WTC11 (cell line): ENCODE measurements at regions not wholly inside any gene's neighbourhood (a gene's known extent, or its start where the extent isn't known, plus 50 kb on each side); places are given as distances from the start of the nearest gene placed in this dataset.

ENCODE experiments used
- ATAC-seq: fragments of 200-7000 bp; cut with Tn5 transposase; 2 replicates; pipeline ENCODE4 v1.10.0; 2021; ENCODE audit warnings: mild to moderate bottlenecking, moderate library complexity
- CTCF ChIA-PET: fragments of 300-600 bp; sonication (Branson Sonifier 250); formaldehyde crosslinking; loops from one replicate; lab custom pipeline; 2021; ENCODE audit warnings: antibody characterized with exemption; lab: Charles Lee
- POLR2A ChIA-PET: fragments of 350-600 bp; sonication (Branson Sonifier 250); formaldehyde crosslinking; loops from one replicate; lab custom pipeline; 2021; ENCODE audit warnings: antibody characterized with exemption; lab: Charles Lee
- DNase-seq: peaks from one replicate; pipeline ENCODE4 v3.0.0; 2021; ENCODE audit warnings: low spot score
- H3K27ac Mint-ChIP-seq: 2 replicates; pipeline ENCODE4 v1.8.0; 2021; ENCODE audit warnings: mixed read lengths
- H3K27me3 Mint-ChIP-seq: 2 replicates; pipeline ENCODE4 v1.8.0; 2021; ENCODE audit warnings: low read depth, mild to moderate bottlenecking, moderate library complexity, mixed read lengths
- H3K36me3 Mint-ChIP-seq: 2 replicates; pipeline ENCODE4 v1.8.0; 2021; ENCODE audit warnings: mixed read lengths
- H3K4me1 Mint-ChIP-seq: 2 replicates; pipeline ENCODE4 v1.8.0; 2022; ENCODE audit warnings: mixed read lengths
- H3K4me3 Mint-ChIP-seq: 2 replicates; pipeline ENCODE4 v1.8.0; 2021; ENCODE audit warnings: mild to moderate bottlenecking, moderate library complexity, mixed read lengths
- H3K9me3 Mint-ChIP-seq: 2 replicates; pipeline ENCODE4 v1.8.0; 2021; ENCODE audit warnings: mixed read lengths
- AR ChIP-seq: fragments of 250-450 bp; sonication (Bioruptor Pico); IDR thresholded peaks from 2 replicates; pipeline ENCODE4 v1.9.0; 2021; ENCODE audit warnings: mild to moderate bottlenecking
- ATF1 ChIP-seq: sonication (generic); formaldehyde crosslinking; IDR thresholded peaks from 2 replicates; pipeline ENCODE4 v1.8.1; 2023; ENCODE audit warnings: mild to moderate bottlenecking, moderate library complexity, missing genetic modification reagents
- ERG ChIP-seq: fragments of 250-450 bp; sonication (Bioruptor Pico); IDR thresholded peaks from 2 replicates; pipeline ENCODE4 v1.8.0; 2021; ENCODE audit warnings: mild to moderate bottlenecking
- FOXJ3 ChIP-seq: sonication (generic); formaldehyde crosslinking; IDR thresholded peaks from 2 replicates; pipeline ENCODE4 v1.9.0; 2021; ENCODE audit warnings: missing genetic modification reagents, mild to moderate bottlenecking, borderline replicate concordance
- FOXK1 ChIP-seq: sonication (generic); formaldehyde crosslinking; IDR thresholded peaks from 2 replicates; pipeline ENCODE4 v1.8.0; 2022; ENCODE audit warnings: mild to moderate bottlenecking, moderate library complexity, missing genetic modification reagents
- FOXP4 ChIP-seq: sonication (generic); formaldehyde crosslinking; IDR thresholded peaks from 2 replicates; pipeline ENCODE4 v1.8.0; 2022; ENCODE audit warnings: mild to moderate bottlenecking, missing genetic modification reagents
- JUN ChIP-seq: sonication (generic); formaldehyde crosslinking; IDR thresholded peaks from 2 replicates; pipeline ENCODE4 v1.8.0; 2023; ENCODE audit warnings: mild to moderate bottlenecking, missing genetic modification reagents
- MYBL2 ChIP-seq: sonication (generic); formaldehyde crosslinking; IDR thresholded peaks from 2 replicates; pipeline ENCODE4 v1.8.1; 2023; ENCODE audit warnings: mild to moderate bottlenecking, moderate library complexity, missing genetic modification reagents
- NFYB ChIP-seq: sonication (generic); formaldehyde crosslinking; conservative IDR thresholded peaks from 2 replicates; pipeline ENCODE4 v1.8.0; 2022; ENCODE audit warnings: low read depth, missing genetic modification reagents
- TCF7 ChIP-seq: sonication (generic); formaldehyde crosslinking; IDR thresholded peaks from 2 replicates; pipeline ENCODE4 v1.8.0; 2022; ENCODE audit warnings: mild to moderate bottlenecking, low read depth, missing genetic modification reagents, moderate library complexity
- TEAD1 ChIP-seq: sonication (generic); formaldehyde crosslinking; IDR thresholded peaks from 2 replicates; pipeline ENCODE4 v1.8.0; 2022; ENCODE audit warnings: mild to moderate bottlenecking, missing genetic modification reagents
- TEAD4 ChIP-seq: sonication (generic); formaldehyde crosslinking; IDR thresholded peaks from 2 replicates; pipeline ENCODE4 v1.8.0; 2022; ENCODE audit warnings: mild to moderate bottlenecking, missing genetic modification reagents
- ZBTB21 ChIP-seq: sonication (generic); formaldehyde crosslinking; IDR thresholded peaks from 2 replicates; pipeline ENCODE4 v1.8.1; 2023; ENCODE audit warnings: mild to moderate bottlenecking, missing genetic modification reagents, borderline replicate concordance
- ZNF121 ChIP-seq: sonication (generic); formaldehyde crosslinking; IDR thresholded peaks from 2 replicates; pipeline ENCODE4 v1.8.0; 2023; ENCODE audit warnings: missing genetic modification reagents
- ZNF219 ChIP-seq: sonication (generic); formaldehyde crosslinking; IDR thresholded peaks from 2 replicates; pipeline ENCODE4 v1.8.0; 2023; ENCODE audit warnings: missing genetic modification reagents, mild to moderate bottlenecking, borderline replicate concordance
- ZNF317 ChIP-seq: sonication (generic); formaldehyde crosslinking; IDR thresholded peaks from 2 replicates; pipeline ENCODE4 v1.8.1; 2023; ENCODE audit warnings: low read depth, mild to moderate bottlenecking, moderate library complexity, missing genetic modification reagents, borderline replicate concordance
- TF ChIP-seq, protein P1 (sequence below): sonication (generic); formaldehyde crosslinking; conservative IDR thresholded peaks from 2 replicates; pipeline ENCODE4 v1.8.1; 2023; ENCODE audit warnings: mild to moderate bottlenecking, low read depth, missing genetic modification reagents, moderate library complexity
- TF ChIP-seq, protein P2 (sequence below): sonication (generic); formaldehyde crosslinking; IDR thresholded peaks from 2 replicates; pipeline ENCODE4 v1.8.0; 2022; ENCODE audit warnings: mild to moderate bottlenecking, missing genetic modification reagents
- TF ChIP-seq, protein P3 (sequence below): fragments of 250-450 bp; sonication (Bioruptor Pico); IDR thresholded peaks from 2 replicates; pipeline ENCODE4 v1.9.0; 2021; ENCODE audit warnings: mild to moderate bottlenecking
- TF ChIP-seq, protein P4 (sequence below): fragments of 250-450 bp; sonication (Bioruptor Pico); IDR thresholded peaks from 2 replicates; pipeline ENCODE4 v2.1.2; 2022; ENCODE audit warnings: mild to moderate bottlenecking, moderate library complexity

DNA sequence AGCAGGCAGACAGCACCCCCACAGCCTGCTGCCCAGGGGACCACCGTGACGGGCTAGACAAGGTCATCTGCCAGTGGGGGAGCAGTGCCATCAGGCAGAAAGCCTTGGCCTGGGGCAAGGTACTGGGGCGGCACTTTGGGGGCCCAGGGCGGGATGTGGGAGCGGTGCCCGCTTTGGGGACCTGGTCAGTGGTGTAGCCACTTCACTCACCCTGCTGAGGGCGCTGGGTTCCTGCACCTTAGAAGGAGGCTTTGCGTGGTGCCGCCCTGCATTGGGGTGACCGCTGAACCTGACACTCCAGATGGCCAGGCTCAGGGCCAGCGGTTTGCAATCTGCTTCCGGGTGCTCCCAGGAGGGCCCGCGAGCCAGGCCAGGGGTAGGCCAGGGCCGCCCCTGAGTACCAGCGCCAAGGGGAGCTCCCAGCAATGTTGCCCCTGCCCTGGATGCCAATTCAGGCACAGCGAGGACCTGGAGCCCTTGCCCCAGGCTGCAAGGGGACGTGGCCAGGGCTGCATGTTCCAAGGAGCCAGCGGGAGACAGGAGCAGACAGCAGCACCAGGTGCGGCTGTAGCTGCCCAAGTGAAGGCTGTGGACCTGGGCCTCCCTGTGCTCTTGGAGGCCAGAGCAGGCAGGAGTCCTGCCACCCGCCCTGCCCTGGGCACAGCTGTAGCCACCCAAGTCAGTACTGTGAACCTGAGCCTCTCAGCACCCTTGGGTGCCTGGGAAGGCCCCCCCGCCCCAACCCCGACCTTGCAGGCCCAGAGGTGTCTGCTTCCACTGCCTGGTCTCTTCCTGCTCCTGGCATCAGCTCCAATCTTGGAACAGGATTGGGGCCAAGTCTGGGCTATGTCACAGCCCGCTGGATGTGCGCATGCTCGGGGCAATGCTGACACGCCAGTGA, 550.7 kb downstream of the SLC6A15 start:
- H3K36me3 Mint-ChIP-seq, result no peaks in the 10 kb centered on the region
- no peaks in the 10 kb centered on the region for H3K27me3 Mint-ChIP-seq
- DNase-seq, result no peak
- CTCF ChIA-PET, result no interaction called here
- no peak overlapping the region for H3K4me3 Mint-ChIP-seq
- H3K9me3 Mint-ChIP-seq, result peaks cover 14% of the 10 kb centered on the region
- H3K4me1 Mint-ChIP-seq, result no peaks in the 10 kb centered on the region
- TF ChIP-seq FOXJ3 (no peak), ZNF121 (CRISPR knock-in tag) (no peak), FOXK1 (CRISPR knock-in tag) (no peak), TCF7 (no peak), ZBTB21 (CRISPR knock-in tag) (no peak), NFYB (CRISPR knock-in tag) (no peak), ATF1 (CRISPR knock-in tag) (no peak), AR (CRISPR knock-in tag) (no peak), MYBL2 (CRISPR knock-in tag) (no peak), JUN (CRISPR knock-in tag) (no peak), TEAD4 (CRISPR knock-in tag) (no peak)
- TF ChIP-seq, protein P1, sequence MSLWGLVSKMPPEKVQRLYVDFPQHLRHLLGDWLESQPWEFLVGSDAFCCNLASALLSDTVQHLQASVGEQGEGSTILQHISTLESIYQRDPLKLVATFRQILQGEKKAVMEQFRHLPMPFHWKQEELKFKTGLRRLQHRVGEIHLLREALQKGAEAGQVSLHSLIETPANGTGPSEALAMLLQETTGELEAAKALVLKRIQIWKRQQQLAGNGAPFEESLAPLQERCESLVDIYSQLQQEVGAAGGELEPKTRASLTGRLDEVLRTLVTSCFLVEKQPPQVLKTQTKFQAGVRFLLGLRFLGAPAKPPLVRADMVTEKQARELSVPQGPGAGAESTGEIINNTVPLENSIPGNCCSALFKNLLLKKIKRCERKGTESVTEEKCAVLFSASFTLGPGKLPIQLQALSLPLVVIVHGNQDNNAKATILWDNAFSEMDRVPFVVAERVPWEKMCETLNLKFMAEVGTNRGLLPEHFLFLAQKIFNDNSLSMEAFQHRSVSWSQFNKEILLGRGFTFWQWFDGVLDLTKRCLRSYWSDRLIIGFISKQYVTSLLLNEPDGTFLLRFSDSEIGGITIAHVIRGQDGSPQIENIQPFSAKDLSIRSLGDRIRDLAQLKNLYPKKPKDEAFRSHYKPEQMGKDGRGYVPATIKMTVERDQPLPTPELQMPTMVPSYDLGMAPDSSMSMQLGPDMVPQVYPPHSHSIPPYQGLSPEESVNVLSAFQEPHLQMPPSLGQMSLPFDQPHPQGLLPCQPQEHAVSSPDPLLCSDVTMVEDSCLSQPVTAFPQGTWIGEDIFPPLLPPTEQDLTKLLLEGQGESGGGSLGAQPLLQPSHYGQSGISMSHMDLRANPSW (CRISPR knock-in tag), result no peak
- no peak overlapping the region for H3K27ac Mint-ChIP-seq
- ATAC-seq, result no peak; the same call in 1 of the 2 replicates
- POLR2A ChIA-PET, result no interaction called here

- no peak overlapping the region for H3K27ac Mint-ChIP-seq
- DNase-seq, result no peak
- H3K36me3 Mint-ChIP-seq, result no peaks in the 10 kb centered on the region
- peaks cover 3% of the 10 kb centered on the region; the same call in 1 of the 2 replicates for H3K9me3 Mint-ChIP-seq
- H3K4me1 Mint-ChIP-seq, result no peaks in the 10 kb centered on the region
- ChIA-PET POLR2A (no interaction called here), CTCF (no interaction called here)
- no peaks in the 10 kb centered on the region for H3K27me3 Mint-ChIP-seq
- H3K4me3 Mint-ChIP-seq, result no peak overlapping the region
- no peak for ATAC-seq
- TF ChIP-seq, protein P1 (CRISPR knock-in tag), result no peak
- TF ChIP-seq FOXK1 (CRISPR knock-in tag) (no peak), ZNF219 (CRISPR knock-in tag) (no peak), ZNF317 (CRISPR knock-in tag) (no peak), FOXP4 (CRISPR knock-in tag) (no peak), ERG (CRISPR knock-in tag) (no peak), TEAD1 (CRISPR knock-in tag) (no peak)
- TF ChIP-seq, protein P2, sequence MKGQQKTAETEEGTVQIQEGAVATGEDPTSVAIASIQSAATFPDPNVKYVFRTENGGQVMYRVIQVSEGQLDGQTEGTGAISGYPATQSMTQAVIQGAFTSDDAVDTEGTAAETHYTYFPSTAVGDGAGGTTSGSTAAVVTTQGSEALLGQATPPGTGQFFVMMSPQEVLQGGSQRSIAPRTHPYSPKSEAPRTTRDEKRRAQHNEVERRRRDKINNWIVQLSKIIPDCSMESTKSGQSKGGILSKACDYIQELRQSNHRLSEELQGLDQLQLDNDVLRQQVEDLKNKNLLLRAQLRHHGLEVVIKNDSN (CRISPR knock-in tag), result no peak
- TF ChIP-seq, protein P3, sequence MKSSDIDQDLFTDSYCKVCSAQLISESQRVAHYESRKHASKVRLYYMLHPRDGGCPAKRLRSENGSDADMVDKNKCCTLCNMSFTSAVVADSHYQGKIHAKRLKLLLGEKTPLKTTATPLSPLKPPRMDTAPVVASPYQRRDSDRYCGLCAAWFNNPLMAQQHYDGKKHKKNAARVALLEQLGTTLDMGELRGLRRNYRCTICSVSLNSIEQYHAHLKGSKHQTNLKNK (CRISPR knock-in tag), result no peak
- TF ChIP-seq, protein P4, sequence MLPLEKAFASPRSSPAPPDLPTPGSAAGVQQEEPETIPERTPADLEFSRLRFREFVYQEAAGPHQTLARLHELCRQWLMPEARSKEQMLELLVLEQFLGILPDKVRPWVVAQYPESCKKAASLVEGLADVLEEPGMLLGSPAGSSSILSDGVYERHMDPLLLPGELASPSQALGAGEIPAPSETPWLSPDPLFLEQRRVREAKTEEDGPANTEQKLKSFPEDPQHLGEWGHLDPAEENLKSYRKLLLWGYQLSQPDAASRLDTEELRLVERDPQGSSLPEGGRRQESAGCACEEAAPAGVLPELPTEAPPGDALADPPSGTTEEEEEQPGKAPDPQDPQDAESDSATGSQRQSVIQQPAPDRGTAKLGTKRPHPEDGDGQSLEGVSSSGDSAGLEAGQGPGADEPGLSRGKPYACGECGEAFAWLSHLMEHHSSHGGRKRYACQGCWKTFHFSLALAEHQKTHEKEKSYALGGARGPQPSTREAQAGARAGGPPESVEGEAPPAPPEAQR (CRISPR knock-in tag), result no peak
Measured at GRCh38 chr12:84357314-84357713, 555.3 kb downstream of the SLC6A15 start.
